Liver (tissue), 8 donors: ENCODE measurements at regions not wholly inside any gene's neighbourhood (a gene's known extent, or its start where the extent isn't known, plus 50 kb on each side); places are given as distances from the start of the nearest gene placed in this dataset.

Experiments
- DNase-seq: peaks from one replicate; pipeline ENCODE4 v3.0.0-alpha.2; 2017; ENCODE audit warnings: low spot score
- H3K27ac ChIP-seq, 2 donors: one replicate each; pipeline ENCODE4 v1.7.0; 2013; ENCODE audit warnings: inconsistent platforms in 2 of 2, low read length in 2 of 2, control low read depth in 1 of 2, low read depth in 1 of 2, mild to moderate bottlenecking in 1 of 2
- H3K27me3 ChIP-seq, 4 donors: one replicate each; pipeline versions ENCODE4 v1.6.1 to v1.7.0; 2013; ENCODE audit warnings: low read length in 3 of 4, inconsistent platforms in 1 of 4, mild to moderate bottlenecking in 1 of 4, moderate library complexity in 1 of 4; ENCODE audit not compliant: control insufficient read depth in 4 of 4, insufficient read depth in 4 of 4
- H3K36me3 ChIP-seq, 4 donors: one replicate each; pipeline versions ENCODE4 v1.6.1 to v1.7.0; 2013; ENCODE audit warnings: low read length in 3 of 4, mild to moderate bottlenecking in 3 of 4, low read depth in 1 of 4, moderate library complexity in 1 of 4; ENCODE audit not compliant: control insufficient read depth in 4 of 4, insufficient read depth in 3 of 4
- H3K4me1 ChIP-seq, 4 donors: one replicate each; pipeline versions ENCODE4 v1.6.1 to v1.7.0; 2013; ENCODE audit warnings: low read length in 3 of 4, mild to moderate bottlenecking in 3 of 4, moderate library complexity in 1 of 4; ENCODE audit not compliant: control insufficient read depth in 4 of 4, insufficient read depth in 4 of 4
- H3K4me3 ChIP-seq, 3 donors: one replicate each; pipeline versions ENCODE4 v1.6.1 to v1.7.0; 2013; ENCODE audit warnings: low read length in 3 of 3, control low read depth in 1 of 3, low read depth in 1 of 3, mild to moderate bottlenecking in 1 of 3
- H3K9ac ChIP-seq, 2 donors: one replicate each; pipeline ENCODE4 v1.7.0; 2013; ENCODE audit warnings: low read length in 2 of 2, mild to moderate bottlenecking in 2 of 2, moderate library complexity in 2 of 2, control low read depth in 1 of 2, low read depth in 1 of 2
- H3K9me3 ChIP-seq, 4 donors: one replicate each; pipeline versions ENCODE4 v1.6.1 to v1.7.0; 2013; ENCODE audit warnings: low read length in 3 of 4; ENCODE audit not compliant: control insufficient read depth in 4 of 4
- ATF3 ChIP-seq: IDR thresholded peaks from 2 replicates; pipeline ENCODE4 v1.6.1; 2016; ENCODE audit warnings: antibody characterized with exemption
- CTCF ChIP-seq: fragments of 150-350 bp; IDR thresholded peaks from 2 replicates; pipeline ENCODE4 v1.5.1; 2017; ENCODE audit warnings: improper control_type of control experiment, low read depth, low read length; ENCODE audit not compliant: missing input control
- FOXA1 ChIP-seq: IDR thresholded peaks from 2 replicates; pipeline ENCODE4 v1.6.1; 2016; ENCODE audit warnings: antibody characterized with exemption
- FOXA2 ChIP-seq: IDR thresholded peaks from 2 replicates; pipeline ENCODE4 v1.6.1; 2016; ENCODE audit warnings: antibody characterized with exemption
- HNF4A ChIP-seq, 2 donors: conservative IDR thresholded peaks; 2 replicates each; pipeline ENCODE4 v1.6.1; 2016; ENCODE audit warnings: antibody characterized with exemption in 2 of 2, mild to moderate bottlenecking in 2 of 2
- HNF4G ChIP-seq: IDR thresholded peaks from 2 replicates; pipeline ENCODE4 v1.6.1; 2016; ENCODE audit warnings: antibody characterized with exemption
- MAX ChIP-seq: IDR thresholded peaks from 2 replicates; pipeline ENCODE4 v1.6.1; 2016; ENCODE audit warnings: antibody characterized with exemption
- NR2F2 ChIP-seq: IDR thresholded peaks from 2 replicates; pipeline ENCODE4 v1.6.1; 2016; ENCODE audit warnings: antibody characterized with exemption
- RAD21 ChIP-seq, 2 donors: IDR thresholded peaks; 2 replicates each; pipeline ENCODE4 v1.6.1; 2016; ENCODE audit warnings: antibody characterized with exemption in 2 of 2, mild to moderate bottlenecking in 2 of 2
- REST ChIP-seq: IDR thresholded peaks from 2 replicates; pipeline ENCODE4 v1.6.1; 2016; ENCODE audit warnings: antibody characterized with exemption, mild to moderate bottlenecking
- RXRA ChIP-seq, 2 donors: IDR thresholded peaks; 2 replicates each; pipeline ENCODE4 v1.6.1; 2017 to 2018; ENCODE audit warnings: antibody characterized with exemption in 2 of 2, mild to moderate bottlenecking in 1 of 2
- SP1 ChIP-seq: IDR thresholded peaks from 2 replicates; pipeline ENCODE4 v1.6.1; 2018; ENCODE audit warnings: antibody characterized with exemption, mild to moderate bottlenecking
- TAF1 ChIP-seq: conservative IDR thresholded peaks from 2 replicates; pipeline ENCODE4 v1.6.1; 2016; ENCODE audit warnings: antibody characterized with exemption, mild to moderate bottlenecking
- ZBTB33 ChIP-seq: IDR thresholded peaks from 2 replicates; pipeline ENCODE4 v1.6.1; 2016; ENCODE audit warnings: antibody characterized with exemption
- WGBS: extraction: QIAGEN DNeasy Blood & Tissue Kit; methylation state at CpG from one replicate; pipeline ENCODE4 v1.1.7; 2013; 5-methylcytosine and 5-hydroxymethylcytosine counted together
- donor health status: healthy.
- donor health status: healthy.
- donor health status: healthy.
- donor health status: healthy.
- donor health status: healthy.

- no peak for TF ChIP-seq ATF3
- TF ChIP-seq FOXA1 = no peak
- no peak for TF ChIP-seq NR2F2
- TF ChIP-seq RAD21 (IDR thresholded peaks at IDR 0.05) = no peak
- no peak for TF ChIP-seq ZBTB33
- no peak for TF ChIP-seq HNF4A (conservative IDR thresholded peaks at IDR 0.05)
These were observed 669.2 kb upstream of the AADAT start (continued) for GRCh38 chr4:170758988-170759387.

- Histone ChIP-seq H3K36me3 (no peaks in the 10 kb centered on the region), H3K9ac (no peak overlapping the region), H3K27me3 (no peaks in the 10 kb centered on the region), H3K9me3 (no peaks in the 10 kb centered on the region), H3K4me1 (no peaks in the 10 kb centered on the region), H3K4me3 (no peak overlapping the region), H3K27ac (no peak overlapping the region)
- 72% methylated on average over 5 of the region's 5 CpGs for WGBS
- TF ChIP-seq ATF3 = no peak
- TF ChIP-seq NR2F2 = no peak
- no peak for TF ChIP-seq HNF4G
- TF ChIP-seq SP1 = no peak
- no peak for TF ChIP-seq REST
- no peak for TF ChIP-seq ZBTB33
- no peak for TF ChIP-seq FOXA1
- no peak for TF ChIP-seq TAF1
- no peak for TF ChIP-seq RXRA (IDR thresholded peaks at IDR 0.05)
- TF ChIP-seq FOXA2 = no peak
- TF ChIP-seq MAX = no peak
- TF ChIP-seq CTCF = no peak
- no peak for DNase-seq
These were observed 660.8 kb upstream of the AADAT start for GRCh38 chr4:170750519-170750918.
